K562 (cell line): ENCODE measurements at regions not wholly inside any gene's neighbourhood (a gene's known extent, or its start where the extent isn't known, plus 50 kb on each side); places are given as distances from the start of the nearest gene placed in this dataset.

Experiments
- ZNF175 ChIP-seq: fragments of 200-800 bp; sonication (Bioruptor generic); IDR thresholded peaks from 2 replicates; pipeline ENCODE4 v1.6.1; 2016; ENCODE audit warnings: low read depth, mild to moderate bottlenecking, missing genetic modification characterization, missing compliant biosample characterization
- ZNF239 ChIP-seq: fragments of 250-450 bp; sonication (Bioruptor Pico); IDR thresholded peaks from 2 replicates; pipeline ENCODE4 v1.4.0; 2020; ENCODE audit warnings: mild to moderate bottlenecking
- ZNF274 ChIP-seq: IDR thresholded peaks from 2 replicates; pipeline ENCODE4 v1.6.1; 2011; ENCODE audit warnings: low read depth, mild to moderate bottlenecking, low read length, moderate library complexity, borderline replicate concordance
- TF ChIP-seq, protein P1 (sequence below), 2 experiments: IDR thresholded peaks in 1 of 2; conservative IDR thresholded peaks in 1 of 2; 2 replicates each; pipeline ENCODE4 v1.6.1; 2016; ENCODE audit warnings: low read depth in 2 of 2, mild to moderate bottlenecking in 1 of 2, missing compliant biosample characterization in 1 of 2, missing genetic modification characterization in 1 of 2, moderate library complexity in 1 of 2
- TF ChIP-seq, protein P2 (sequence below), 2 experiments: fragments of 150-350 bp in 1 of 2; IDR thresholded peaks; 2 replicates each; pipeline ENCODE4 v1.6.1; 2012 to 2016; ENCODE audit warnings: low read depth in 2 of 2, low read length in 2 of 2, mild to moderate bottlenecking in 1 of 2, moderate library complexity in 1 of 2
- TF ChIP-seq, protein P3 (sequence below): IDR thresholded peaks from 2 replicates; pipeline ENCODE4 v1.6.1; 2012; ENCODE audit warnings: low read depth, low read length, improper control_type of control experiment, borderline replicate concordance

DNA sequence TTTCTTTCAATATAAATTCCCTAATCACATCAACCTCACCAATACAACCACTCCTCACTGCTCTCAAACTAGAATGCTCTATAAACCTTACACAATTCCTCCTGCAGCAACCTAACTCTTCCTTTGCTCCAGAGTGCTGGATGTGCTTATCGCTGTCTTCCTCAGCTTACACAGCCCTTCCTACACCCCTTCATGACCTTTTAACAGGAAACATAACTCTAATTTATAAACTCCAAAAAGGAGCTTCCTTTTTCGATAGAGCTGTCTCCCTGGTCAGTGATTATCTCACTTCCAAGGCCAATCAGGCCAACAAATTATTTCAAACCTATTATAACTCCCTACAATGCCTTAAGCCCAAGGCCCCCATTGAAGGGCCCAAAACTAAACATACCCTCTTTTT is 78.8 kb downstream of the COQ2 start (continued):
- TF ChIP-seq, protein P1, sequence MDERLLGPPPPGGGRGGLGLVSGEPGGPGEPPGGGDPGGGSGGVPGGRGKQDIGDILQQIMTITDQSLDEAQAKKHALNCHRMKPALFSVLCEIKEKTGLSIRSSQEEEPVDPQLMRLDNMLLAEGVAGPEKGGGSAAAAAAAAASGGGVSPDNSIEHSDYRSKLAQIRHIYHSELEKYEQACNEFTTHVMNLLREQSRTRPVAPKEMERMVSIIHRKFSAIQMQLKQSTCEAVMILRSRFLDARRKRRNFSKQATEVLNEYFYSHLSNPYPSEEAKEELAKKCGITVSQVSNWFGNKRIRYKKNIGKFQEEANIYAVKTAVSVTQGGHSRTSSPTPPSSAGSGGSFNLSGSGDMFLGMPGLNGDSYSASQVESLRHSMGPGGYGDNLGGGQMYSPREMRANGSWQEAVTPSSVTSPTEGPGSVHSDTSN (CRISPR knock-in tag; IDR thresholded peaks at IDR 0.05; ENCODE audit: low read depth) = no peak
- TF ChIP-seq, protein P1 (tag; conservative IDR thresholded peaks at IDR 0.05; ENCODE audit: low read depth) = no peak
- TF ChIP-seq ZNF175 (CRISPR knock-in tag) (no peak), ZNF274 (no peak), ZNF239 (no peak)
- TF ChIP-seq, protein P2, sequence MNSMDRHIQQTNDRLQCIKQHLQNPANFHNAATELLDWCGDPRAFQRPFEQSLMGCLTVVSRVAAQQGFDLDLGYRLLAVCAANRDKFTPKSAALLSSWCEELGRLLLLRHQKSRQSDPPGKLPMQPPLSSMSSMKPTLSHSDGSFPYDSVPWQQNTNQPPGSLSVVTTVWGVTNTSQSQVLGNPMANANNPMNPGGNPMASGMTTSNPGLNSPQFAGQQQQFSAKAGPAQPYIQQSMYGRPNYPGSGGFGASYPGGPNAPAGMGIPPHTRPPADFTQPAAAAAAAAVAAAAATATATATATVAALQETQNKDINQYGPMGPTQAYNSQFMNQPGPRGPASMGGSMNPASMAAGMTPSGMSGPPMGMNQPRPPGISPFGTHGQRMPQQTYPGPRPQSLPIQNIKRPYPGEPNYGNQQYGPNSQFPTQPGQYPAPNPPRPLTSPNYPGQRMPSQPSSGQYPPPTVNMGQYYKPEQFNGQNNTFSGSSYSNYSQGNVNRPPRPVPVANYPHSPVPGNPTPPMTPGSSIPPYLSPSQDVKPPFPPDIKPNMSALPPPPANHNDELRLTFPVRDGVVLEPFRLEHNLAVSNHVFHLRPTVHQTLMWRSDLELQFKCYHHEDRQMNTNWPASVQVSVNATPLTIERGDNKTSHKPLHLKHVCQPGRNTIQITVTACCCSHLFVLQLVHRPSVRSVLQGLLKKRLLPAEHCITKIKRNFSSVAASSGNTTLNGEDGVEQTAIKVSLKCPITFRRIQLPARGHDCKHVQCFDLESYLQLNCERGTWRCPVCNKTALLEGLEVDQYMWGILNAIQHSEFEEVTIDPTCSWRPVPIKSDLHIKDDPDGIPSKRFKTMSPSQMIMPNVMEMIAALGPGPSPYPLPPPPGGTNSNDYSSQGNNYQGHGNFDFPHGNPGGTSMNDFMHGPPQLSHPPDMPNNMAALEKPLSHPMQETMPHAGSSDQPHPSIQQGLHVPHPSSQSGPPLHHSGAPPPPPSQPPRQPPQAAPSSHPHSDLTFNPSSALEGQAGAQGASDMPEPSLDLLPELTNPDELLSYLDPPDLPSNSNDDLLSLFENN (IDR thresholded peaks at IDR 0.05; ENCODE audit: low read depth in 2 of 2, low read length in 2 of 2) = no peak
- TF ChIP-seq, protein P3, sequence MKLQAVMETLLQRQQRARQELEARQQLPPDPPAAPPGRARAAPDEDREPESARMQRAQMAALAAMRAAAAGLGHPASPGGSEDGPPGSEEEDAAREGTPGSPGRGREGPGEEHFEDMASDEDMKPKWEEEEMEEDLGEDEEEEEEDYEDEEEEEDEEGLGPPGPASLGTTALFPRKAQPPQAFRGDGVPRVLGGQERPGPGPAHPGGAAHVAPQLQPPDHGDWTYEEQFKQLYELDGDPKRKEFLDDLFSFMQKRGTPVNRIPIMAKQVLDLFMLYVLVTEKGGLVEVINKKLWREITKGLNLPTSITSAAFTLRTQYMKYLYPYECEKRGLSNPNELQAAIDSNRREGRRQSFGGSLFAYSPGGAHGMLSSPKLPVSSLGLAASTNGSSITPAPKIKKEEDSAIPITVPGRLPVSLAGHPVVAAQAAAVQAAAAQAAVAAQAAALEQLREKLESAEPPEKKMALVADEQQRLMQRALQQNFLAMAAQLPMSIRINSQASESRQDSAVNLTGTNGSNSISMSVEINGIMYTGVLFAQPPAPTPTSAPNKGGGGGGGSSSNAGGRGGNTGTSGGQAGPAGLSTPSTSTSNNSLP = no peak
